GM18861 (cell line): ENCODE measurements at regions not wholly inside any gene's neighbourhood (a gene's known extent, or its start where the extent isn't known, plus 50 kb on each side); places are given as distances from the start of the nearest gene placed in this dataset.

Experiments
- ATAC-seq: cut with Tn5 transposase; IDR thresholded peaks from one replicate; pipeline ENCODE4 v1.9.1; 2021; ENCODE audit not compliant: unreplicated experiment

GRCh38 chr1:63034256-63034655, 250.3 kb downstream of the ATG4C start:
- no peak for ATAC-seq

DNA sequence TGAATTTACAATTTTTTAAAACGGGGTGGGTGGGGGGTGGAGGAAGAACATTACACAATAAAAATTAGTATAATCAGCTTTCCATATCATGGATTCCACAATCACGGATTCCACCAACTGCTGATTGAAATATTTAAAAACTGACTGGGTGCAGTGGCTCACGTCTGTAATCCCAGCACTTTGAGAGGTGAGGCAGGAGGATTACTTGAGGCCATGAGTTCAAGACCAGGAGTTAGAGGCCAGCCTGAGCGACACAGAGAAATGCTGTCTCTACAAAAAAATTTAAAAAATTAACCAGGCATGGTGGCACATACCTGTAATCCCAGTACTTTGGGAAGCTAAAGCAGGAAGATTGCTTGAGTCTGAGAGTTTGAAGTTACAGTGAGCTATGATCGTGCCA, 254.7 kb downstream of the ATG4C start:
- ATAC-seq, result no peak

- ATAC-seq, result no peak
Measured at GRCh38 chr1:63041660-63042059, 257.7 kb downstream of the ATG4C start.

DNA sequence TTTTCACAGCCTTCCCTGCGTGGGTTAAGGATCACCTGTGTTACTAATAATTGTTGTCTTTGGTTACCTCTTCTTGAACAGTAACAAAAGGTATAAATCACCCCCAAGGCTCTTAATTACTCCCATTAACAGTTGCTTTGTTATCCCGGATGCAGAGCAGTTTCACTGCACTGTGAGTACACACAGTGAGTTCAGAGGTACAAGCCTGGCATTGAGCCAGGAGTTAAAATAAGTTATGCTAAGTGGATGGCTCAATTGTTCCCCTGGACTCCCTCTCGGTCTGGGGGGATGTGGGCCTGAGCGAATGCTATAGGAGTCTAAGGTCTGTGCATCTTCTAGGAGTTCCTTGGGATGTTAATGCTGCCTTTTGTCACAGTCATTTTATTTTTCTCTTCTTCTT, 258.3 kb downstream of the ATG4C start:
- no peak for ATAC-seq

DNA sequence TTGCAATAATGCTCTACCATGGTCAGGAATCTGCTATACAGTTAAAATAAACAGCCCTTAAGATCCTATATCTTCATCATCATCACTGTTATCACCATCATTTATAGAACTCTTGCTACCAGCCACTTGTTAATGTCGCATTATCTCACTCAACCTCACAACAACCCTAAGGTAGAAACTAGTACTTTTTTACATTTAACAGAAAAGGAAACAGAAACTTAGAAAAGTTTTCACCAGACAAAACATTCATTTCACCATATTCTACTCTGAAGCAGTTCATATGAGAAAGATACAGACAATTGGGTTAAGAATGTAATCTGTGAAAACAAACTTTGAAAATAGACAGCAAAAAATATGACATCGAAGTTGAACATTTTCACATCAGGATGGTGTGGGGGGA, 262.6 kb downstream of the ATG4C start:
- no peak for ATAC-seq

DNA sequence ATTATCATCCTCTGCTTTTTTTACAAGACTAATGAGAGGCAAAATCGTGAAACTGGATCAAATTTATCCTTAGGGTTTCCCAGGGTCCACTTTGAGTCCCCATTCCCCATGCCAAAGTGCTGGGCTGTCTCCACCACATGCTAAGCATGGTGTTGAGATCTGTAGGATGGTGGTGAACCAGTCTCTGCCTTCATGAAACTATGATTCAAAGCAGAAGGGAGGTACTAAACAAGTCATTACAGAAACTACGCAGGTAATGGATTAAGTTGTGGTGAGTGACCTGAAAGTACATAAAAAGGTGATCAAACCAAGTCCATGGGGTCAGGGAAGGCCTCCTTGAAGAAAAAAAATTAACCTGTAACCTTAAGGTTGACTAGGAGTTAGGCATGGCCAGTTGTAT, 265.2 kb downstream of the ATG4C start:
- no peak for ATAC-seq

DNA sequence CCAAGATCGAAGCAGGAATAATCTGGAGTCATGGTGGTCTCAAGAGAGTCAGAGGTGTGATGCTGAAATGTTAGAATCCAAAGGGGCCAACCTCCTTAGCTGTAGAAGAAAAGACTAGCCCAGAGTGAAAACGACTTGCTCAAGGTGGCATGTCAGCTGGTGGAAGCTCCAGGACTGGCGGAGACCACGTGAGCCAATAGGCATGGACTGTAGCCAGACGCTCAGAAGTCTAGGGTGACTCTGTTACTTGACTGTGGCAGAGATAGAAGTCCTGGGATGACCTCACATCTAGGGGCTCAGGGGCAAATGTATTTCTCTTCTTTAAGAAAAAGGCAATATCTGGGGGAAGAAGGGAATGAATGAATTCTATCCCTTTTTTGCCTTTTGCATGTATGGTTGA, 267.4 kb downstream of the ATG4C start:
- no peak for ATAC-seq

GRCh38 chr1:63051886-63052285, 268.0 kb downstream of the ATG4C start:
- ATAC-seq, result no peak

DNA sequence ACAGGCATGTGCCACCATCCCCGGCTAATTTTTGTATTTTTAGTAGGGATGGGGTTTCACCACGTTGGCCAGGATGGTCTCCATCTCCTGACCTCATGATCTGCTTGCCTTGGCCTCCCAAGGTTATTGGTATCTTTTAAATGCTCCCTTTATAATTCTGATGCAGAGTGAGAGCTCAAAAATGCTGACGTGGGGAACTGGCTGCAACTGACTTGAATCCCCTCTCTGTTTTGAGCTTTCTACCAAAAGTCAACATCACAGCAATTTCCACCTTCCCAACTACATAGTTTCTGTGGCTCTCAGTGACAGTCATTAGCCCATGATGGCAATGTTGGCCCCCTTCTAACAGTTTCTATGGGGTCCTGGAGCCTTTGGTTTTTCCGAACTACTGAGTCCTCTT, 268.2 kb upstream of the FOXD3 start:
- ATAC-seq, result no peak

DNA sequence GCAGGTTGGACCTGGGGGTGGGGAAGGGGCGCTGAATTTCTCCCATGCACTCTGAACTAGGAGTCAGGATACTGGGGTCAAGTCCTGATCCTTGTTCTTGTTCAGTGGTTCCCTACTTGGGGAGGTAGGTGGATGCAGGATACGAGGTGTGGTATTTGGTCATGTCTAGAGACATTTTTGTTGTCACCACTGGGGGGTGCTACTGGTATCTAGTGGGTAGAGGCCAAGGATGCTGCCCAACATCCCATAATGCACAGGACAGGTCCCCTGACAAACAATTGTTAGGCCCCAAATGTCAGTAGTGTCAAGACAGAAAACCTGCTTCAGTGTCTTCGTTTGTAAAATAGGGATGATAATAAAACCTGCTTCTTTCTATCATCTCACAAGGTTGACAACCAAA, 259.0 kb upstream of the FOXD3 start:
- no peak for ATAC-seq

GRCh38 chr1:63064135-63064534, 258.2 kb upstream of the FOXD3 start:
- ATAC-seq, result no peak

GRCh38 chr1:63068626-63069025, 253.7 kb upstream of the FOXD3 start:
- ATAC-seq, result no peak

DNA sequence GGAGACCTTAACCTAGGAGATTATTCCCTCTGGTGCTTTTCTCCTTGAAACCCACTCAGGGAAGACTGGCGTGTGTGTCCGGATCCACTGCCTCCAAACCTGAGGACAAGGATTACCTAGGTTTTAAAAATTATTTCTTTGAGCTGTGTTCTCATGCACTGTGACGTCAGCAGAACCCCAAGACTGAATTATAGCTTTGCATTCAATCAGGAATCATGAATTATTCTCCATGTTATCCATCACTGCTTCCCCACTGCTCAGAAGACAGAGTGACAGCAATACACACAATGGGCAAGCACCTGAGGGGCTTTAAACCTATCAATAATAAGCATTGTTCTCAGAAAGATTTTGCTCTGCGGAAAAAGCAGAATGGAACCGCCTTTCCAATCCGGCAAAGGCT, 253.2 kb upstream of the FOXD3 start:
- no peak for ATAC-seq

- ATAC-seq, result no peak
Measured at GRCh38 chr1:63073309-63074306, 248.8 kb upstream of the FOXD3 start.

GRCh38 chr1:63074321-63074720, 248.0 kb upstream of the FOXD3 start:
- no peak for ATAC-seq

- ATAC-seq, result no peak
Measured at GRCh38 chr1:63082766-63083165, 239.6 kb upstream of the FOXD3 start.

- no peak for ATAC-seq
Measured at GRCh38 chr1:63087966-63088365, 234.4 kb upstream of the FOXD3 start.

GRCh38 chr1:63099188-63099587, 223.2 kb upstream of the FOXD3 start:
- no peak for ATAC-seq

- no peak for ATAC-seq
Measured at GRCh38 chr1:63101336-63101735, 221.0 kb upstream of the FOXD3 start.

GRCh38 chr1:63103682-63104081, 218.7 kb upstream of the FOXD3 start:
- ATAC-seq, result no peak

DNA sequence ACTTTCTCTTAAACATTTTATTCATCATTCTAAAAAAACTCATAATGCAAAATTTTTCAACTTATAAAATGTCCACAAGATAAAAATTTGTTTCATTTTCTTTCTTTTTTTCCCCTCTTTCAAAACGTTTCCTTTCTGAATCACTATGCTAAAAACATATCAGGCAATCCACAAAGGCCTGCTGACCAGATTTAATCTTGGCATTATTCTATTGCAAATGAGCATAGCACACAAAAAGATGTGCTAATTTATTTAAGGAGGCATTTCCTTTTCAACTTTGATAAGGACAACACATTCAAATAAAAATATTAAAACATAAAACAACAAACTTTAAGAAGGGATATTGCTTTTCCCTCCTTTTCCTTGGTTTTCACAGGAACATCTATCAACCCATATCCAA, 215.3 kb upstream of the FOXD3 start:
- no peak for ATAC-seq

GRCh38 chr1:63108206-63108605, 214.2 kb upstream of the FOXD3 start:
- no peak for ATAC-seq
